ENCODE measurements at regions not wholly inside any gene's neighbourhood (a gene's known extent, or its start where the extent isn't known, plus 50 kb on each side); places are given as distances from the start of the nearest gene placed in this dataset.

- no peak for DNase-seq (ENCODE audit: low read depth in 1 of 2, low spot score in 1 of 2)
- H3K4me3 ChIP-seq (replicated peaks; ENCODE audit: insufficient read depth, low read length) = no peak overlapping the region
- TF ChIP-seq POLR2AphosphoS5 (IDR thresholded peaks at IDR 0.05; ENCODE audit: low read depth) (no peak), SPI1 (IDR thresholded peaks at IDR 0.05; ENCODE audit: borderline replicate concordance, low read depth) (no peak), REST (IDR thresholded peaks at IDR 0.05; ENCODE audit: insufficient replicate concordance, low read depth) (no peak), GABPA (IDR thresholded peaks at IDR 0.05; ENCODE audit: low read depth) (no peak)
- TF ChIP-seq, protein P1, sequence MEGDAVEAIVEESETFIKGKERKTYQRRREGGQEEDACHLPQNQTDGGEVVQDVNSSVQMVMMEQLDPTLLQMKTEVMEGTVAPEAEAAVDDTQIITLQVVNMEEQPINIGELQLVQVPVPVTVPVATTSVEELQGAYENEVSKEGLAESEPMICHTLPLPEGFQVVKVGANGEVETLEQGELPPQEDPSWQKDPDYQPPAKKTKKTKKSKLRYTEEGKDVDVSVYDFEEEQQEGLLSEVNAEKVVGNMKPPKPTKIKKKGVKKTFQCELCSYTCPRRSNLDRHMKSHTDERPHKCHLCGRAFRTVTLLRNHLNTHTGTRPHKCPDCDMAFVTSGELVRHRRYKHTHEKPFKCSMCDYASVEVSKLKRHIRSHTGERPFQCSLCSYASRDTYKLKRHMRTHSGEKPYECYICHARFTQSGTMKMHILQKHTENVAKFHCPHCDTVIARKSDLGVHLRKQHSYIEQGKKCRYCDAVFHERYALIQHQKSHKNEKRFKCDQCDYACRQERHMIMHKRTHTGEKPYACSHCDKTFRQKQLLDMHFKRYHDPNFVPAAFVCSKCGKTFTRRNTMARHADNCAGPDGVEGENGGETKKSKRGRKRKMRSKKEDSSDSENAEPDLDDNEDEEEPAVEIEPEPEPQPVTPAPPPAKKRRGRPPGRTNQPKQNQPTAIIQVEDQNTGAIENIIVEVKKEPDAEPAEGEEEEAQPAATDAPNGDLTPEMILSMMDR (IDR thresholded peaks at IDR 0.05; ENCODE audit: insufficient read depth, low read length) = no peak
- H3K27me3 ChIP-seq (ENCODE audit: insufficient read depth, poor library complexity, severe bottlenecking) = no peaks in the 10 kb centered on the region
- no peak overlapping the region for H3K27ac ChIP-seq (replicated peaks)
Measured at GRCh38 chr14:45906257-45906656, 653.3 kb upstream of the MIS18BP1 start.

GRCh38 chr14:45905672-45906071 lies 652.7 kb upstream of the MIS18BP1 start:
- Histone ChIP-seq H3K4me3 (replicated peaks; ENCODE audit: insufficient read depth, low read length) (no peak overlapping the region), H3K27ac (replicated peaks) (no peak overlapping the region), H3K27me3 (ENCODE audit: insufficient read depth, poor library complexity, severe bottlenecking) (no peaks in the 10 kb centered on the region)
- TF ChIP-seq GABPA (IDR thresholded peaks at IDR 0.05; ENCODE audit: low read depth) = no peak
- TF ChIP-seq POLR2AphosphoS5 (IDR thresholded peaks at IDR 0.05; ENCODE audit: low read depth) = no peak
- TF ChIP-seq, protein P1 (IDR thresholded peaks at IDR 0.05; ENCODE audit: insufficient read depth, low read length) = no peak
- TF ChIP-seq REST (IDR thresholded peaks at IDR 0.05; ENCODE audit: insufficient replicate concordance, low read depth) = peak; percentile 41
- no peak for TF ChIP-seq SPI1 (IDR thresholded peaks at IDR 0.05; ENCODE audit: borderline replicate concordance, low read depth)
- no peak for DNase-seq (ENCODE audit: low read depth in 1 of 2, low spot score in 1 of 2)

GRCh38 chr14:45904314-45904713 lies 651.3 kb upstream of the MIS18BP1 start:
- TF ChIP-seq SPI1 (IDR thresholded peaks at IDR 0.05; ENCODE audit: borderline replicate concordance, low read depth) (no peak), GABPA (IDR thresholded peaks at IDR 0.05; ENCODE audit: low read depth) (no peak), POLR2AphosphoS5 (IDR thresholded peaks at IDR 0.05; ENCODE audit: low read depth) (no peak), REST (IDR thresholded peaks at IDR 0.05; ENCODE audit: insufficient replicate concordance, low read depth) (no peak)
- TF ChIP-seq, protein P1 (IDR thresholded peaks at IDR 0.05; ENCODE audit: insufficient read depth, low read length) = no peak
- Histone ChIP-seq H3K4me3 (replicated peaks; ENCODE audit: insufficient read depth, low read length) (no peak overlapping the region), H3K27me3 (ENCODE audit: insufficient read depth, poor library complexity, severe bottlenecking) (no peaks in the 10 kb centered on the region), H3K27ac (replicated peaks) (no peak overlapping the region)
- no peak for DNase-seq (ENCODE audit: low read depth in 1 of 2, low spot score in 1 of 2)

All from HL-60 (cell line).